ENCODE measurements at regions not wholly inside any gene's neighbourhood (a gene's known extent, or its start where the extent isn't known, plus 50 kb on each side); places are given as distances from the start of the nearest gene placed in this dataset.

- TF ChIP-seq SP1 (IDR thresholded peaks at IDR 0.05) (no peak), FOXK2 (IDR thresholded peaks at IDR 0.05) (no peak), CTBP1 (IDR thresholded peaks at IDR 0.05; ENCODE audit: borderline replicate concordance) (no peak), TARDBP (IDR thresholded peaks at IDR 0.05) (no peak), FOXM1 (IDR thresholded peaks at IDR 0.05; ENCODE audit: borderline replicate concordance) (no peak), ARNT (IDR thresholded peaks at IDR 0.05) (no peak), SUZ12 (IDR thresholded peaks at IDR 0.05) (no peak), FOXA1 (IDR thresholded peaks at IDR 0.05) (no peak), L3MBTL2 (conservative IDR thresholded peaks at IDR 0.05) (no peak), BHLHE40 (IDR thresholded peaks at IDR 0.05; ENCODE audit: borderline replicate concordance) (no peak)
- TF ChIP-seq, protein P1, sequence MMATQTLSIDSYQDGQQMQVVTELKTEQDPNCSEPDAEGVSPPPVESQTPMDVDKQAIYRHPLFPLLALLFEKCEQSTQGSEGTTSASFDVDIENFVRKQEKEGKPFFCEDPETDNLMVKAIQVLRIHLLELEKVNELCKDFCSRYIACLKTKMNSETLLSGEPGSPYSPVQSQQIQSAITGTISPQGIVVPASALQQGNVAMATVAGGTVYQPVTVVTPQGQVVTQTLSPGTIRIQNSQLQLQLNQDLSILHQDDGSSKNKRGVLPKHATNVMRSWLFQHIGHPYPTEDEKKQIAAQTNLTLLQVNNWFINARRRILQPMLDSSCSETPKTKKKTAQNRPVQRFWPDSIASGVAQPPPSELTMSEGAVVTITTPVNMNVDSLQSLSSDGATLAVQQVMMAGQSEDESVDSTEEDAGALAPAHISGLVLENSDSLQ (IDR thresholded peaks at IDR 0.05), result no peak
Measured at GRCh38 chr3:11928381-11928780, 75.8 kb upstream of the SYN2 start.
